PC-9 (cell line): ENCODE measurements at regions not wholly inside any gene's neighbourhood (a gene's known extent, or its start where the extent isn't known, plus 50 kb on each side); places are given as distances from the start of the nearest gene placed in this dataset.

Source experiments
- BruUV-seq: library from RNA; stranded (reverse); fragments of 400-500 nt; replicated peaks from 2 replicates; lab custom pipeline; 2021; lab: Mats Ljungman, UMichigan
- CTCF ChIA-PET: fragments of 300-600 bp; sonication (Branson Sonifier 250); formaldehyde crosslinking; loops from one replicate; lab custom pipeline; 2022; ENCODE audit warnings: antibody characterized with exemption; lab: Charles Lee
- POLR2A ChIA-PET: fragments of 300-600 bp; sonication (Branson Sonifier 250); formaldehyde crosslinking; loops from one replicate; lab custom pipeline; 2022; ENCODE audit warnings: antibody characterized with exemption; ENCODE audit not compliant: unreplicated experiment; lab: Charles Lee
- DNase-seq, 2 experiments: peaks; one replicate each; pipeline versions ENCODE4 v3.0.0 to v3.0.0-alpha.2; 2015 to 2022; ENCODE audit warnings: mixed read lengths in 1 of 2
- H2AFZ ChIP-seq: fragments of 200-600 bp; sonication (generic); 2 replicates; pipeline ENCODE4 v1.8.1; 2017; ENCODE audit warnings: antibody characterized with exemption
- H3F3A ChIP-seq: fragments of 200-600 bp; sonication (generic); 2 replicates; pipeline ENCODE4 v1.8.1; 2017; ENCODE audit warnings: antibody characterized with exemption, mild to moderate bottlenecking, low read depth; ENCODE audit not compliant: insufficient read depth
- H3K27ac ChIP-seq: fragments of 200-600 bp; sonication (generic); 2 replicates; pipeline ENCODE4 v1.6.1; 2016; ENCODE audit warnings: mixed run types
- H3K27me3 ChIP-seq: fragments of 200-600 bp; sonication (generic); 2 replicates; pipeline ENCODE4 v1.6.1; 2016; ENCODE audit warnings: low read depth, mixed run types; ENCODE audit not compliant: insufficient read depth
- H3K36me3 ChIP-seq: fragments of 200-600 bp; sonication (generic); 2 replicates; pipeline ENCODE4 v1.6.1; 2016; ENCODE audit warnings: low read depth, mixed run types
- H3K4me1 ChIP-seq: fragments of 200-600 bp; sonication (generic); replicated peaks from 2 replicates; pipeline ENCODE4 v1.6.1; 2016; ENCODE audit warnings: mixed run types; ENCODE audit not compliant: insufficient read depth
- H3K4me2 ChIP-seq: fragments of 200-600 bp; sonication (generic); 2 replicates; pipeline ENCODE4 v1.6.1; 2017; ENCODE audit warnings: mixed run types
- H3K4me3 ChIP-seq: fragments of 200-600 bp; sonication (generic); 2 replicates; pipeline ENCODE4 v1.6.1; 2016; ENCODE audit warnings: mixed run types
- H3K79me2 ChIP-seq: fragments of 200-600 bp; sonication (generic); 2 replicates; pipeline ENCODE4 v1.6.1; 2017; ENCODE audit warnings: low read depth, mixed run types
- H3K9me2 ChIP-seq: fragments of 200-600 bp; sonication (generic); 2 replicates; pipeline ENCODE4 v1.8.1; 2017; ENCODE audit warnings: mild to moderate bottlenecking; ENCODE audit not compliant: insufficient read depth
- H3K9me3 ChIP-seq: fragments of 200-600 bp; sonication (generic); 2 replicates; pipeline ENCODE4 v1.8.1; 2016; ENCODE audit warnings: low read depth; ENCODE audit not compliant: insufficient read depth
- H4K20me1 ChIP-seq: fragments of 200-600 bp; sonication (generic); 2 replicates; pipeline ENCODE4 v1.8.1; 2017; ENCODE audit not compliant: insufficient read depth
- EZH2 ChIP-seq: fragments of 200-600 bp; sonication (generic); IDR thresholded peaks from 2 replicates; pipeline ENCODE4 v1.8.0; 2017; ENCODE audit warnings: antibody characterized with exemption, low read depth
- intact Hi-C: fragments of 100-400 bp; cut with micrococcal nuclease; formaldehyde crosslinking; loops from one replicate; pipeline ENCODE4 v1.10.0; 2022; ENCODE audit not compliant: unreplicated experiment
- TF ChIP-seq, protein P1 (sequence below): fragments of 200-600 bp; sonication (generic); conservative IDR thresholded peaks from 2 replicates; pipeline ENCODE4 v1.6.1; 2017; ENCODE audit warnings: mixed run types, antibody characterized with exemption, mild to moderate bottlenecking, moderate library complexity

DNA sequence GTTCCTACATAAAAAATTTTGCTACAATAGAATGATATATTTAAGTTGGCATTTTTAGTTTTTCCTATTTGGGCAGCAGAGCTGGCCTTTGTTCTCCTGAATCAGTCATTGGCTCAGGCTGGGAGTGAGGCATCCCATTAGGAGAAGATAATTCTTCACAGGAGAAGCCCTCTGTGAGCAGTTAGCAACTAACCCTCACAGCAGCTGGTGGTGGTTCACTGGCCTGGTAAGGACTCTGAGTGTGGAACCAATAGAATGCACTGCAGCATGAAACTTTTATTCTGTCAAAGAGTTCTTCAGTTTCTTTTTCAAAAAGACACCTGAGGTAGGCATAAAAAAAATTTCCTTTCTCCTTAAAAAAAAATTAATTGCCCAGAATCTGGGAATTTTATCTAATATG, 562.6 kb downstream of the ZNF385D start:
- Histone ChIP-seq H3K9me2 (no peaks in the 10 kb centered on the region), H3K9me3 (no peaks in the 10 kb centered on the region), H2AFZ (no peak overlapping the region), H3K4me3 (no peak overlapping the region), H3K27me3 (no peaks in the 10 kb centered on the region), H3K4me2 (no peak overlapping the region), H3K79me2 (no peaks in the 10 kb centered on the region), H3K27ac (no peak overlapping the region), H4K20me1 (no peaks in the 10 kb centered on the region), H3K4me1 (no peaks in the 10 kb centered on the region), H3K36me3 (no peaks in the 10 kb centered on the region), H3F3A (no peaks in the 10 kb centered on the region)
- no peak for DNase-seq
- POLR2A ChIA-PET: no interaction called here
- TF ChIP-seq, protein P1, sequence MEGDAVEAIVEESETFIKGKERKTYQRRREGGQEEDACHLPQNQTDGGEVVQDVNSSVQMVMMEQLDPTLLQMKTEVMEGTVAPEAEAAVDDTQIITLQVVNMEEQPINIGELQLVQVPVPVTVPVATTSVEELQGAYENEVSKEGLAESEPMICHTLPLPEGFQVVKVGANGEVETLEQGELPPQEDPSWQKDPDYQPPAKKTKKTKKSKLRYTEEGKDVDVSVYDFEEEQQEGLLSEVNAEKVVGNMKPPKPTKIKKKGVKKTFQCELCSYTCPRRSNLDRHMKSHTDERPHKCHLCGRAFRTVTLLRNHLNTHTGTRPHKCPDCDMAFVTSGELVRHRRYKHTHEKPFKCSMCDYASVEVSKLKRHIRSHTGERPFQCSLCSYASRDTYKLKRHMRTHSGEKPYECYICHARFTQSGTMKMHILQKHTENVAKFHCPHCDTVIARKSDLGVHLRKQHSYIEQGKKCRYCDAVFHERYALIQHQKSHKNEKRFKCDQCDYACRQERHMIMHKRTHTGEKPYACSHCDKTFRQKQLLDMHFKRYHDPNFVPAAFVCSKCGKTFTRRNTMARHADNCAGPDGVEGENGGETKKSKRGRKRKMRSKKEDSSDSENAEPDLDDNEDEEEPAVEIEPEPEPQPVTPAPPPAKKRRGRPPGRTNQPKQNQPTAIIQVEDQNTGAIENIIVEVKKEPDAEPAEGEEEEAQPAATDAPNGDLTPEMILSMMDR: no peak
- no peak for TF ChIP-seq EZH2
- no TSS peak for BruUV-seq
- CTCF ChIA-PET: no interaction called here
- intact Hi-C loops: no loop called here

DNA sequence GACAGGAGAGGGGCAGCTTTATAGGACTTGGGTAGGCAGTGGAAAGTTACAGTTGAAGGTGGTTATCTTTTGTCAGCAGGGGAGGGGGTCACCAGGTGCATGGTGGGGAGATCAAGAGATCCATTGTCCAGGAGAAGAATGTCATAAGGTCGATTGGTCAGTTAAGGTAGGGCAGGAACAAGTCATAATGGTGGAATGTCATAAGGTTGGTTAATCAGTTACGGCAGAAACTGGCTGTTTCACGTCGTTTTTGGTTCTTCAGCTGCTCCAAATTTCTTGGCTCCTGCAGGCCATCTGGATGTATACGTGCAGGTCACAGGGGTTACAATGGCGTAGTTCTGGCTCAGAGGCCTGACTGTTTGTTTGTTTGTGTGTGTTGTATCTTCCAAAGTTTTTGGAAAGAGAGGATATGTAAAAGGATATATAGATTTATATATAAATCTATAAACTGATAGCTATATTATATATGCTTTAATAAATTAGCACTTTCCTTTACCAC, 565.1 kb downstream of the ZNF385D start:
- Histone ChIP-seq H3K27me3 (no peaks in the 10 kb centered on the region), H3F3A (no peaks in the 10 kb centered on the region), H3K9me3 (no peaks in the 10 kb centered on the region), H3K27ac (no peak overlapping the region), H3K4me2 (no peak overlapping the region), H3K79me2 (no peaks in the 10 kb centered on the region), H3K4me3 (no peak overlapping the region), H3K9me2 (no peaks in the 10 kb centered on the region), H3K36me3 (no peaks in the 10 kb centered on the region), H2AFZ (no peak overlapping the region), H4K20me1 (no peaks in the 10 kb centered on the region), H3K4me1 (no peaks in the 10 kb centered on the region)
- intact Hi-C loops: no loop called here
- BruUV-seq: no TSS peak
- DNase-seq: no peak
- ChIA-PET POLR2A (no interaction called here), CTCF (interaction anchor here (0.6 kb wide), 1 partner anchor 491 kb away, joined by 3 read pairs; no protein-coding TSS in a partner anchor)
- no peak for TF ChIP-seq EZH2
- TF ChIP-seq, protein P1: no peak

DNA sequence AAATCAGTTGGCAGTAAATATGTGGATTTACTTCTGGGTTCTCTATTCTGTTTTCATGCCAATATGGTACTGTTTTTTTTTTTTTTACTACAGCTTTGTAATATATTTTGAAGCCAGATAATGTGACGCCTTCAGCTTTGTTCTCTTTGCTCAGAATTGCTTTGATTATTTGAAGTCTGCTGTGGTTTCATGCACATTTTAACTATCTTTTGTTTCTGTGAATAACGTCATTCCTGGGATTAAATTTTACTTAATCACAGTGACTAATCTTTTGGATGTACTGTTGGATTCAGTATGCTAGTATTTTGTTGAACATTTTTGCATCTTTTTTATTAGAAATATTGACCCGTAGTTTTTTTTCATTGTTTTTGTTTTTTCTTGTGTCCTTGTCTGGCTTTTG, 576.5 kb downstream of the ZNF385D start:
- no peak for DNase-seq
- no peaks in the 10 kb centered on the region for H3K79me2 ChIP-seq
- BruUV-seq: no TSS peak
- no peaks in the 10 kb centered on the region for H3K27me3 ChIP-seq
- no peaks in the 10 kb centered on the region for H3K4me1 ChIP-seq
- no peaks in the 10 kb centered on the region for H3K9me2 ChIP-seq
- no peak overlapping the region for H2AFZ ChIP-seq
- no peaks in the 10 kb centered on the region for H3K36me3 ChIP-seq
- TF ChIP-seq, protein P1: no peak
- no peak for TF ChIP-seq EZH2
- no peaks in the 10 kb centered on the region for H4K20me1 ChIP-seq
- no peak overlapping the region for H3K27ac ChIP-seq
- CTCF ChIA-PET: no interaction called here
- POLR2A ChIA-PET: no interaction called here
- no peak overlapping the region for H3K4me2 ChIP-seq
- H3K9me3 ChIP-seq: no peaks in the 10 kb centered on the region
- no peak overlapping the region for H3K4me3 ChIP-seq
- H3F3A ChIP-seq: no peaks in the 10 kb centered on the region
- intact Hi-C loops: no loop called here
